SK-N-MC (cell line): ENCODE measurements at regions not wholly inside any gene's neighbourhood (a gene's known extent, or its start where the extent isn't known, plus 50 kb on each side); places are given as distances from the start of the nearest gene placed in this dataset.

Experiments
- DNase-seq: peaks from one replicate; pipeline ENCODE4 v3.0.0-alpha.2; 2011; ENCODE audit warnings: low read depth, low spot score
- H3K27ac ChIP-seq: fragments of 200-600 bp; sonication (generic); 2 replicates; pipeline ENCODE4 v1.5.1; 2016; ENCODE audit warnings: mixed run types
- H3K36me3 ChIP-seq: fragments of 200-600 bp; sonication (generic); 2 replicates; pipeline ENCODE4 v1.6.1; 2017; ENCODE audit warnings: antibody characterized with exemption, low read length, mixed read lengths; ENCODE audit not compliant: insufficient read depth
- H3K4me3 ChIP-seq: fragments of 200-600 bp; sonication (generic); 2 replicates; pipeline ENCODE4 v1.5.1; 2016
- H3K9ac ChIP-seq: fragments of 200-600 bp; sonication (generic); 2 replicates; pipeline ENCODE4 v1.8.0; 2017; ENCODE audit warnings: mixed run types, mixed read lengths; ENCODE audit not compliant: insufficient read length
- H3K9me3 ChIP-seq: fragments of 200-600 bp; sonication (generic); 2 replicates; pipeline ENCODE4 v1.6.1; 2017; ENCODE audit warnings: low read depth, mild to moderate bottlenecking, antibody characterized with exemption, low read length, moderate library complexity, mixed read lengths
- EZH2 ChIP-seq: fragments of 200-600 bp; sonication (generic); IDR thresholded peaks from one replicate; pipeline ENCODE4 v1.6.1; 2017; ENCODE audit warnings: antibody characterized with exemption
- FOXP2 ChIP-seq: optimal IDR thresholded peaks from 2 replicates; pipeline ENCODE3; 2011; ENCODE audit warnings: mild to moderate bottlenecking, moderate library complexity; ENCODE audit not compliant: insufficient read depth; ENCODE audit errors: extremely low read length, control extremely low read depth
- POLR2AphosphoS5 ChIP-seq: IDR thresholded peaks from 2 replicates; pipeline ENCODE4 v1.6.1; 2012; ENCODE audit warnings: mild to moderate bottlenecking, low read depth, low read length, borderline replicate concordance

DNA sequence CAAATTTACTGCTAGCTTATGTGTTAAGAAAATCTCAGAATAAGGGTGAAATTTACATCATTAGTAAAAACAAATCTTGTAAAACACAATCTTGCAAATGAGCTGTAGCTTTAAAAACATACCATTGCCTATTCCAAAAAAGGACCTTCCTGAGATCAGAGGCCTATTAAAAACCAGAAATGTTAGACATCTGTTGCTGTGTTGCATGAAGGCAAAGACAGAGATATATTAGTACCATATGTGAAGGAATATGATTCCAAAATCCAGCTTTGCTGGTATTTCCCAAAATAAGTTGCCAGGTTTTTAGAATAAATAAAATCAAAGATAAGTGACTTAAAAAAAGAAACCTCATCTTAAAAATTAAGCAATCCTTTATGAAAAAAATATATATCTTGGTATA lies 504.1 kb upstream of the CDIN1 start:
- no peaks in the 10 kb centered on the region for H3K9me3 ChIP-seq
- H3K36me3 ChIP-seq, result no peaks in the 10 kb centered on the region
- TF ChIP-seq EZH2 (no peak), POLR2AphosphoS5 (no peak), FOXP2 (no peak)
- DNase-seq, result no peak
- H3K27ac ChIP-seq, result peak overlapping the region; percentile 33
- no peak overlapping the region for H3K9ac ChIP-seq
- H3K4me3 ChIP-seq, result no peak overlapping the region

DNA sequence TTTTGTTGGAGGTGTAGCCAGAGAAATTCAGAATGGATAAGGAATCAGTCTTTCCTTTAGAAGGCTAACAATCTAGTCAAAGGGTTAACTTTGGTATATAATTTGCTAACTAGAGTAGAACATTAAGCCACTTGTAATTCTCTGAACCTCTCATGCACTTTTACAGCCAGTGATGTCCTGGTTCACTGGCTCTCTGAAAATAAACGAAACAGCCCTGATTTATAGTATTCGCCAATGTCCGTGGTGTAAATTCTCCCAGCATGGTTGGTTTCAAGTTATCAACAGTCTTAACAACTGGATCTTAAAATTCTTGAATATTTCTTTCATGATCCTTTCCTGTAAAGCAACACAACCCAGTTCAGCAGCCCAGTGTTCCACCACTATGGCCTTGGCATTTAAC lies 500.4 kb upstream of the CDIN1 start:
- Histone ChIP-seq H3K27ac (no peak overlapping the region), H3K36me3 (no peaks in the 10 kb centered on the region), H3K4me3 (no peak overlapping the region), H3K9me3 (no peaks in the 10 kb centered on the region), H3K9ac (no peak overlapping the region)
- DNase-seq, result no peak
- TF ChIP-seq FOXP2 (no peak), EZH2 (no peak), POLR2AphosphoS5 (no peak)

GRCh38 chr15:36080759-36081158 lies 498.7 kb upstream of the CDIN1 start:
- DNase-seq, result no peak
- Histone ChIP-seq H3K36me3 (no peaks in the 10 kb centered on the region), H3K9me3 (no peaks in the 10 kb centered on the region), H3K4me3 (no peak overlapping the region), H3K9ac (no peak overlapping the region), H3K27ac (no peak overlapping the region)
- no peak for TF ChIP-seq FOXP2

- DNase-seq, result no peak
- H3K4me3 ChIP-seq, result no peak overlapping the region
- no peak overlapping the region for H3K9ac ChIP-seq
- TF ChIP-seq EZH2 (no peak), POLR2AphosphoS5 (no peak), FOXP2 (no peak)
- no peaks in the 10 kb centered on the region for H3K36me3 ChIP-seq
- no peak overlapping the region for H3K27ac ChIP-seq
- H3K9me3 ChIP-seq, result no peaks in the 10 kb centered on the region
Observed at GRCh38 chr15:36090286-36090946, 489.0 kb upstream of the CDIN1 start.

GRCh38 chr15:36106640-36107335 lies 472.6 kb upstream of the CDIN1 start:
- Histone ChIP-seq H3K9me3 (no peaks in the 10 kb centered on the region), H3K9ac (no peak overlapping the region), H3K36me3 (no peaks in the 10 kb centered on the region), H3K4me3 (no peak overlapping the region), H3K27ac (no peak overlapping the region)
- DNase-seq, result no peak
- TF ChIP-seq FOXP2 (no peak), EZH2 (no peak), POLR2AphosphoS5 (no peak)

DNA sequence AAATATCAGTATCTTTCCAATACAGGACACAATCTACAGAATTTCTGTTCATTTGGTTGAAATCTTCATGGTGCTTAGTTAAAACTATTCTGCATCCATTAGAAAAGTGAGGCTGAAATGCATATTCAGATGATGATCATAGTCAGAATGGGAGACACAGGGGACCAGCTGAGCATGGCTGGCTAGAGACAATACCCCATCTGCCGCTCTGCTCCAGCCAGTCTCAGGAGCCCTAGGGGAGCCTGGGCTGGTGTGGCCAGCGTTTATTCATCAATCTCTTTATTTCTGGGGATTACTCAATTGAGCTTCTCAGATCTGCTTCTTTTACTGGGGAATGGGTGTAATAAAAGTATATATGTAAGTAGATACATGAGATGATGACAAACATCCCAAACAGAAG lies 470.9 kb upstream of the CDIN1 start:
- Histone ChIP-seq H3K36me3 (no peaks in the 10 kb centered on the region), H3K27ac (no peak overlapping the region), H3K9ac (no peak overlapping the region), H3K4me3 (no peak overlapping the region), H3K9me3 (no peaks in the 10 kb centered on the region)
- no peak for DNase-seq
- no peak for TF ChIP-seq POLR2AphosphoS5
- TF ChIP-seq FOXP2, result no peak
- no peak for TF ChIP-seq EZH2

DNA sequence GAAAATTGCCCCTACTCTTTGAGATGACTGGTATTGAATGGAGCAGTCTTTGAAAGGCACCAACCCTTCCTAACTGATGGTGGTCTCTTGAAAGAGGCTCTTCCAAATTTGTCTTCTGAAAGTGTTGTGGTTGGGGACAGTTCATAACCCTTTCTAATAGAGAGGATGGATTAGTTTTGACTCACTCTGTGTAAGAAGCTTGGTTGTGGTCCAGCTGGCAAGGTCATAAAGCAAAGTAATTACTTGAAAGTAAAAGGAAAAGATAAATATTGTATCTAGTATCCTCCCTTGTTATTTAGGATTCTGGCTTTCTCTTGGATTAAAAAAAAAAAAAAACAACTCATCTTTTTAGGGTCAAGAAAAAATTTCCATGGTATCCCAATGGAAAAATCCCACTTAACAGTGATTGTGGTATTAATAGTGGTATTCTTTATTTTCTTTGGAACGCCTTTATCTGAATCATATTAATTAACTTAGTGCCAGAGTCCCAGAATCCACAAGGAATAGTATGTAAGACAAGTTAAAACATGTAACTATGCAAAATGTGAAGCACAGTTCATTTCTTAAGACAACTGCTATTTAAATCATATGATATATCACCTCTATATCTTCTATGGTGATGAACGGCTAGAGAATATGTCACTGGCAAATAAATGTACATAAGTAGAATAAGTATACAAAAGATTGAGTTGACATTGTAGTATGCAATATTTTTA lies 469.3 kb upstream of the CDIN1 start:
- no peak overlapping the region for H3K4me3 ChIP-seq
- no peak for TF ChIP-seq FOXP2
- TF ChIP-seq EZH2, result no peak
- no peak for TF ChIP-seq POLR2AphosphoS5
- H3K9ac ChIP-seq, result no peak overlapping the region
- H3K9me3 ChIP-seq, result no peaks in the 10 kb centered on the region
- no peaks in the 10 kb centered on the region for H3K36me3 ChIP-seq
- no peak overlapping the region for H3K27ac ChIP-seq
- no peak for DNase-seq

DNA sequence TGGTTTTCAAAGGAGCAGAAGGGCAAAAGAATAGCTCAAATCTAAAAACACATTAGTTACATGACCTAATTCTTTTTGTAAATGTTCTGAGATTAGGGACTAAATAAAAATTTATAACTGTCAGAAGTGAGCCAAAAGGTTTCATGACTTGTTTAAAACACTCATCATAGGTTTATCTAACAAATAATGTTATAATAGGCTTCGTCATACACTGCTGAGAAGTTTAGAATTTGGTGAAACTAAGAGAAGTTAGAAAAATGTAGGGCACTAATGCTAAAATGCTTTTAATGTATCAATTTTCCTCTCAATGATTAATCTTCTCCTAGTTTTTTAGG lies 468.8 kb upstream of the CDIN1 start:
- DNase-seq, result no peak
- H3K27ac ChIP-seq, result no peak overlapping the region
- TF ChIP-seq FOXP2 (no peak), POLR2AphosphoS5 (no peak), EZH2 (no peak)
- H3K36me3 ChIP-seq, result no peaks in the 10 kb centered on the region
- H3K4me3 ChIP-seq, result no peak overlapping the region
- H3K9me3 ChIP-seq, result no peaks in the 10 kb centered on the region
- H3K9ac ChIP-seq, result no peak overlapping the region

DNA sequence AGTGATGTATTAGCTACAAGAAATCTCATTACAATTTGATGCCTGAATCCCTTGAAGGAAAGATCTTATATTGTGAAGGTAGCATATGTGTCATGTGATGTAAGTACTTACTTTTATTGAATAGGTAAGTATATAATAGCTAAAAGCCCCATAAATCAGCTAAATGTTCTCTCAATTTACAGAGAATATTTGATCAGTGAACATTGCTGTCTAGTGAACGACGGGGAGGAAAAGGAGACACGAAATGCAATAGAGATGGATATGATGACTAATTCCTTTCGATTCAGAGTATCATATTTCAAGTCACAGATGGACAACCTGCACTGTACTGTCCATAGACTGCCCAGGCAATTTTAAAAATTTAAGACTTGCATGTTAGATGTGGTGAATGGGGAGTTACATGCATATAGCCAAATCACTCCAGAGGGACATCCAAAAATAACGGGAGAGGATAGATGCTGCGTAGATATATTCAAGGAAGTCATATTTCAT lies 462.1 kb upstream of the CDIN1 start:
- DNase-seq, result no peak
- no peak for TF ChIP-seq EZH2
- no peak for TF ChIP-seq POLR2AphosphoS5
- TF ChIP-seq FOXP2, result no peak
- no peaks in the 10 kb centered on the region for H3K9me3 ChIP-seq
- H3K36me3 ChIP-seq, result no peaks in the 10 kb centered on the region
- no peak overlapping the region for H3K4me3 ChIP-seq
- no peak overlapping the region for H3K9ac ChIP-seq
- H3K27ac ChIP-seq, result no peak overlapping the region
